Esophagus squamous epithelium (tissue), 5 donors: ENCODE measurements at regions not wholly inside any gene's neighbourhood (a gene's known extent, or its start where the extent isn't known, plus 50 kb on each side); places are given as distances from the start of the nearest gene placed in this dataset.

Experiments
- DNase-seq: peaks from one replicate; lab custom pipeline; 2025; lab: John Stamatoyannopoulos, UW
- H3K27ac ChIP-seq, 4 donors: fragments of 200-600 bp; sonication (generic); one replicate each; pipeline ENCODE4 v1.5.1; 2016 to 2019; ENCODE audit warnings: mild to moderate bottlenecking in 1 of 4
- H3K27me3 ChIP-seq, 4 donors: fragments of 200-600 bp; sonication (generic); 1 replicate in 3 of 4; 2 replicates in 1 of 4; pipeline versions ENCODE4 v1.5.1 to v1.6.0; 2017 to 2021; ENCODE audit warnings: antibody characterized with exemption in 1 of 4
- H3K36me3 ChIP-seq, 3 donors: fragments of 200-600 bp; sonication (generic); one replicate each; pipeline ENCODE4 v1.5.1; 2016 to 2019
- H3K4me1 ChIP-seq, 3 donors: fragments of 200-600 bp; sonication (generic); one replicate each; pipeline ENCODE4 v1.5.1; 2017 to 2019
- H3K4me3 ChIP-seq, 4 donors: fragments of 200-600 bp; sonication (generic); 1 replicate in 3 of 4; 2 replicates in 1 of 4; pipeline ENCODE4 v1.5.1; 2016 to 2019; ENCODE audit warnings: mild to moderate bottlenecking in 2 of 4, moderate library complexity in 1 of 4
- H3K9me3 ChIP-seq, 3 donors: fragments of 200-600 bp; sonication (generic); one replicate each; pipeline ENCODE4 v1.5.1; 2016 to 2019
- CTCF ChIP-seq, 6 experiments: fragments of 450-650 bp in 4 of 6; fragments of 200-600 bp in 2 of 6; sonication (generic) in 2 of 6; IDR thresholded peaks; one replicate each; pipeline ENCODE4 v1.5.1; 2016 to 2019; ENCODE audit warnings: antibody characterized with exemption in 6 of 6, mild to moderate bottlenecking in 4 of 6, moderate library complexity in 4 of 6
- POLR2A ChIP-seq, 4 donors: fragments of 450-650 bp; IDR thresholded peaks; one replicate each; pipeline ENCODE4 v1.6.1; 2017; ENCODE audit warnings: antibody characterized with exemption in 4 of 4, mild to moderate bottlenecking in 4 of 4, moderate library complexity in 3 of 4
- WGBS, 2 donors: methylation state at CpG; one replicate each; pipeline ENCODE4 v1.1.5; 2018; 5-methylcytosine and 5-hydroxymethylcytosine counted together
- intact Hi-C: fragments of 100-400 bp; cut with DNase I; formaldehyde crosslinking; loops from one replicate; pipeline ENCODE4 v1.15.0; 2022
- donor health status: DM: yes; HTN: yes; CAD: no.

DNA sequence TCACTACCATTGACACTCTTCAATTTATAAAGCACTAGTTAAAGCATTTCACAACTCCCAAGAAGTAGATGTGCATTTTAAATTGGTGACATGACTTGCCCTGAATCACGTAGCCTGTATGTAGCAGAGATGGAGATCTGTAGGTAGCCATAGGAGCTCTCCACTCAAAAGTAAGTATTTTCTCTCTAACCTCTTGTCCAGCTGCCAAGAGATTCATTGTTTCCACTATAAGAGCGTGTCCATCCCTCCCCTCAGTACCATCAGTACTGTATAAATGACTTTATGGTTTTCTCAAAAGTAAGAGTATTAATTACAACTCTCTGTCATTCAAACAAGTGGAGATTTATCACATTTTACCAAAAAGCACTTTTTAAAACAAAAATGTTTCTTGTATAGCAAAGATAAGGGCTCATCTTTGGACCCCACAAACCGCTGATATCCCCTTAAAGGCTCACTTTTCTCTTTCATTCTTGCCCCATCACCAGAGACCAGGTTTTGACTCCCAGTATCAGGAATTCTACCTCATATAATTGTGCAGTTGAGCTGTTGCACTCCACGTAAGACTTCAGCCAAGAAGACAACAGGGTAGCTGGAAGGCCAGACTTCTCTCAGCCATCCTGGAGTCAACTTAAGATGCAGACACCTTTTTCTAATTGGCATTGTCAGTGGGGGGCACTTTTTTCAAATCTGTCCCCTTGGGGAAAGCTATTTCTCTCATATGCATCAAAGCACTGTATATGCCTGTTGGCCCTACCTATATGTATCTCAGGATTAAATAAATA, 78.0 kb upstream of the GALNT5 start:
- Histone ChIP-seq H3K9me3 (no peaks in the 10 kb centered on the region), H3K4me1 (peaks cover 5 to 12% (median 7%) of the 10 kb centered on the region in 3 donors), H3K36me3 (no peaks in the 10 kb centered on the region), H3K4me3 (no peak overlapping the region), H3K27ac (no peak overlapping the region), H3K27me3 (no peaks in the 10 kb centered on the region)
- no peak for TF ChIP-seq POLR2A (IDR thresholded peaks at IDR 0.05)
- TF ChIP-seq CTCF (IDR thresholded peaks at IDR 0.05), result no peak
- WGBS, 2 donors, result 75 to 83% methylated on average over 3 to 4 of the region's 4 CpGs
- DNase-seq, result no peak
- intact Hi-C loops, result no loop called here

DNA sequence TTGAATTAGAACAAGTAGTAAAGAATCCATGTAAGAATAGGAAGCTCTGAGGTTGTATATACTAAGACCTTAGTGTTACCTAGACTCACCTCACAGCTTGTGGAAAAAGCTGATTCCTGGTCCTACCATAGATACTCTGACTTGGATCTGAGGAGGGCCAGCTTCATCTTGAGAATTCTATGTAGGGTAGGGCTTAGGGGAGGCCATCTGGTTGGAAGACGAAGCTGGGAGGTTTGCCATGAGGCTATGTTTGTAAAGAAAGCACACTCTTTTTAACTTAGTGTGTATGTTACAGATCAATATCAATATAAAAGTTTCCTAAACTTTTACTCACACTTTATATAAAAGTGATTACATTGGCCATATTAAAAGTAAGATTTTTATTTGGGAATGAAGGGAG, 77.1 kb upstream of the GALNT5 start:
- intact Hi-C loops, result no loop called here
- no peak for DNase-seq
- TF ChIP-seq POLR2A (IDR thresholded peaks at IDR 0.05), result no peak
- TF ChIP-seq CTCF (IDR thresholded peaks at IDR 0.05), result no peak
- no peak overlapping the region for H3K4me3 ChIP-seq
- no peaks in the 10 kb centered on the region for H3K9me3 ChIP-seq
- 75 to 94% methylated on average over 1 of the region's 1 CpG for WGBS, 2 donors
- H3K4me1 ChIP-seq, result peaks cover 5 to 12% (median 7%) of the 10 kb centered on the region in 3 donors
- no peak overlapping the region for H3K27ac ChIP-seq
- no peaks in the 10 kb centered on the region for H3K27me3 ChIP-seq
- H3K36me3 ChIP-seq, result no peaks in the 10 kb centered on the region

DNA sequence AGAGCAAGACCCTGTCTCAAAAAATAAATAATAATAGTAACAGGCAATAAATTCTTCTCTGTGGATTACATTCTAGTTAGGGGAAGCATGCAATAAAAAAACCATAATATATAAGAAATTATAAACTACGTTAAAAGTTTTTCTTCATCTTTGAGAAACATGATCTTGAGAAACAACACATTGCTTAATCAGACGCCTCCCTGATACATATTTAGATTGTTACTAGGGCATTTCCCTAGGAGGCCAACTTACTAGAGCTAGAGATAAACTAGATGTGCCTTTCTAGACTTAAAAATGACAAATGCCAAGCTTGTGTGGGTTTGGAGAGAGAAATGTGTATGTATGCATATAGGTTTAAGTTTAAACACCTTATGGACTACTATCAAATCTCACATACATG, 76.3 kb upstream of the GALNT5 start:
- intact Hi-C loops, result no loop called here
- DNase-seq, result no peak

DNA sequence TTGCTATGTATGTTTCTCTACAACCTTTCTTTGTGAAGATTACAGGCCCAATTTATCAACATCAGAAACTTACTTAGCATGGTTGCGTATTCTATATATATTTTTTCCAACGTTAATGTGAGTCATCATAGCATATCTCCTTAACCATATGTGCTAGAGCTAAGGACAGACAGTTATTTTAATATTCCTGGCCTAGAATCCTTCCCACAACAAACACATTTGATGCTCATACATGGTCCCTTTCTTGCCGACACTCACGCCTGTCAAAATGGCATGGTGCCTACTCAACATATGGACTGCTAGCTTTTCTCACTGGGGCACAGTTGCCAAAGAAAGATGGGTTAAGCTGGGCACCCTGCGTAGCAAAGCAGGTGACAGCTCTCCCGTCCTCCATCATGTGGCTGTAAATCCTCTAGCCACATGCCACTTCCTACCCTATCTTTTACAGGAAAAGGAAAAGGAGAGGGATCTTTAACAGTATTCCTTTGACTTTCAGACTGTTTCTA, 75.2 kb upstream of the GALNT5 start:
- Histone ChIP-seq H3K27ac (peak overlapping the region in 3 of 4 donors; percentile 27 to 51 (median 47)), H3K4me1 (peaks cover 5 to 12% (median 7%) of the 10 kb centered on the region in 3 donors), H3K36me3 (no peaks in the 10 kb centered on the region), H3K4me3 (no peak overlapping the region), H3K27me3 (no peaks in the 10 kb centered on the region), H3K9me3 (no peaks in the 10 kb centered on the region)
- 70 to 84% methylated on average over 6 of the region's 6 CpGs for WGBS, 2 donors
- TF ChIP-seq POLR2A (IDR thresholded peaks at IDR 0.05), result no peak
- intact Hi-C loops, result no loop called here
- no peak for DNase-seq

More for the DNA sequence above, 76.3 kb upstream of the GALNT5 start:
- peaks cover 5 to 12% (median 7%) of the 10 kb centered on the region in 3 donors for H3K4me1 ChIP-seq
- H3K36me3 ChIP-seq, result no peaks in the 10 kb centered on the region
- TF ChIP-seq CTCF (IDR thresholded peaks at IDR 0.05) (no peak), POLR2A (IDR thresholded peaks at IDR 0.05) (no peak)
- no peak overlapping the region for H3K4me3 ChIP-seq
- WGBS, 2 donors, result 64 to 73% methylated on average over 2 of the region's 2 CpGs
- no peaks in the 10 kb centered on the region for H3K27me3 ChIP-seq
- no peaks in the 10 kb centered on the region for H3K9me3 ChIP-seq
- H3K27ac ChIP-seq, result no peak overlapping the region

- H3K27ac ChIP-seq, result peak overlapping the region in 3 of 4 donors; percentile 27 to 51 (median 51)
- peaks cover 5 to 12% (median 7%) of the 10 kb centered on the region in 3 donors for H3K4me1 ChIP-seq
- no peak for DNase-seq
- no peak overlapping the region for H3K4me3 ChIP-seq
- H3K36me3 ChIP-seq, result no peaks in the 10 kb centered on the region
- no peaks in the 10 kb centered on the region for H3K27me3 ChIP-seq
- intact Hi-C loops, result no loop called here
- TF ChIP-seq POLR2A (IDR thresholded peaks at IDR 0.05) (no peak), CTCF (IDR thresholded peaks at IDR 0.05) (no peak)
- WGBS, 2 donors, result 4 to 9% methylated on average over 3 of the region's 3 CpGs
- no peaks in the 10 kb centered on the region for H3K9me3 ChIP-seq
Measured at GRCh38 chr2:157182834-157183396, 74.6 kb upstream of the GALNT5 start.
